IPS-18a (cell line): ENCODE measurements at regions not wholly inside any gene's neighbourhood (a gene's known extent, or its start where the extent isn't known, plus 50 kb on each side); places are given as distances from the start of the nearest gene placed in this dataset.

Experiments
- H3K27ac ChIP-seq: one replicate; pipeline ENCODE4 v1.5.1; 2013; ENCODE audit warnings: low read length
- H3K27me3 ChIP-seq: one replicate; pipeline ENCODE4 v1.6.1; 2013; ENCODE audit warnings: mild to moderate bottlenecking, low read length; ENCODE audit not compliant: control insufficient read depth, insufficient read depth
- H3K36me3 ChIP-seq: one replicate; pipeline ENCODE4 v1.6.1; 2013; ENCODE audit warnings: low read depth, low read length; ENCODE audit not compliant: control insufficient read depth
- H3K4me1 ChIP-seq: one replicate; pipeline ENCODE4 v1.6.1; 2013; ENCODE audit warnings: low read depth, low read length; ENCODE audit not compliant: control insufficient read depth
- H3K4me3 ChIP-seq: one replicate; pipeline ENCODE4 v1.5.1; 2013; ENCODE audit warnings: low read length
- H3K9ac ChIP-seq: one replicate; pipeline ENCODE4 v1.6.1; 2013; ENCODE audit warnings: mild to moderate bottlenecking, low read length, moderate library complexity
- H3K9me3 ChIP-seq: one replicate; pipeline ENCODE4 v1.6.1; 2013; ENCODE audit warnings: low read depth, low read length; ENCODE audit not compliant: control insufficient read depth

- Histone ChIP-seq H3K9ac (no peak overlapping the region), H3K27me3 (no peaks in the 10 kb centered on the region), H3K4me3 (no peak overlapping the region), H3K27ac (no peak overlapping the region), H3K36me3 (no peaks in the 10 kb centered on the region), H3K9me3 (no peaks in the 10 kb centered on the region), H3K4me1 (peaks cover 2% of the 10 kb centered on the region)
These were observed 123.8 kb upstream of the FGF3 start for GRCh38 chr11:69943066-69943465.

GRCh38 chr11:69943506-69943905 lies 124.3 kb upstream of the FGF3 start:
- Histone ChIP-seq H3K36me3 (no peaks in the 10 kb centered on the region), H3K27ac (no peak overlapping the region), H3K9ac (no peak overlapping the region), H3K27me3 (no peaks in the 10 kb centered on the region), H3K9me3 (no peaks in the 10 kb centered on the region), H3K4me1 (peaks cover 6% of the 10 kb centered on the region), H3K4me3 (no peak overlapping the region)

GRCh38 chr11:69944146-69944795 lies 125.1 kb upstream of the FGF3 start:
- H3K27me3 ChIP-seq: no peaks in the 10 kb centered on the region
- H3K4me3 ChIP-seq: no peak overlapping the region
- peaks cover 12% of the 10 kb centered on the region for H3K4me1 ChIP-seq
- no peaks in the 10 kb centered on the region for H3K36me3 ChIP-seq
- H3K9ac ChIP-seq: no peak overlapping the region
- no peaks in the 10 kb centered on the region for H3K9me3 ChIP-seq
- H3K27ac ChIP-seq: no peak overlapping the region

- Histone ChIP-seq H3K9ac (no peak overlapping the region), H3K27ac (no peak overlapping the region), H3K9me3 (no peaks in the 10 kb centered on the region)
These were observed 125.9 kb upstream of the FGF3 start for GRCh38 chr11:69945157-69945556.

GRCh38 chr11:69947059-69947792 lies 128.0 kb upstream of the FGF3 start:
- H3K4me3 ChIP-seq: no peak overlapping the region
- H3K4me1 ChIP-seq: peaks cover 18% of the 10 kb centered on the region
- no peaks in the 10 kb centered on the region for H3K9me3 ChIP-seq
- no peak overlapping the region for H3K27ac ChIP-seq
- H3K27me3 ChIP-seq: no peaks in the 10 kb centered on the region
- no peak overlapping the region for H3K9ac ChIP-seq
- no peaks in the 10 kb centered on the region for H3K36me3 ChIP-seq

More at GRCh38 chr11:69945157-69945556, 125.9 kb upstream of the FGF3 start:
- Histone ChIP-seq H3K36me3 (no peaks in the 10 kb centered on the region), H3K4me3 (no peak overlapping the region), H3K4me1 (peaks cover 18% of the 10 kb centered on the region), H3K27me3 (no peaks in the 10 kb centered on the region)

GRCh38 chr11:69947793-69948255 lies 128.6 kb upstream of the FGF3 start:
- no peak overlapping the region for H3K27ac ChIP-seq

GRCh38 chr11:69948256-69949141 lies 129.3 kb upstream of the FGF3 start:
- no peak overlapping the region for H3K27ac ChIP-seq
- no peak overlapping the region for H3K9ac ChIP-seq
- no peaks in the 10 kb centered on the region for H3K9me3 ChIP-seq
- no peak overlapping the region for H3K4me3 ChIP-seq
- no peaks in the 10 kb centered on the region for H3K27me3 ChIP-seq
- peaks cover 18% of the 10 kb centered on the region for H3K4me1 ChIP-seq
- H3K36me3 ChIP-seq: no peaks in the 10 kb centered on the region

More at GRCh38 chr11:69947793-69948255, 128.6 kb upstream of the FGF3 start:
- Histone ChIP-seq H3K9me3 (no peaks in the 10 kb centered on the region), H3K9ac (no peak overlapping the region), H3K4me3 (no peak overlapping the region), H3K4me1 (peaks cover 18% of the 10 kb centered on the region), H3K36me3 (no peaks in the 10 kb centered on the region), H3K27me3 (no peaks in the 10 kb centered on the region)

- H3K27ac ChIP-seq: no peak overlapping the region
- H3K9ac ChIP-seq: no peak overlapping the region
- H3K36me3 ChIP-seq: no peaks in the 10 kb centered on the region
- H3K4me1 ChIP-seq: peaks cover 18% of the 10 kb centered on the region
- no peaks in the 10 kb centered on the region for H3K27me3 ChIP-seq
- no peaks in the 10 kb centered on the region for H3K9me3 ChIP-seq
- H3K4me3 ChIP-seq: no peak overlapping the region
These were observed 128.8 kb upstream of the ANO1 start for GRCh38 chr11:69949327-69949726.

- Histone ChIP-seq H3K27ac (no peak overlapping the region), H3K4me3 (no peak overlapping the region)
These were observed 128.0 kb upstream of the ANO1 start for GRCh38 chr11:69950120-69950519.

GRCh38 chr11:69950621-69951020 lies 127.5 kb upstream of the ANO1 start:
- H3K27ac ChIP-seq: no peak overlapping the region
- no peak overlapping the region for H3K4me3 ChIP-seq
- peaks cover 18% of the 10 kb centered on the region for H3K4me1 ChIP-seq
- no peaks in the 10 kb centered on the region for H3K27me3 ChIP-seq
- no peak overlapping the region for H3K9ac ChIP-seq
- no peaks in the 10 kb centered on the region for H3K36me3 ChIP-seq
- no peaks in the 10 kb centered on the region for H3K9me3 ChIP-seq

More at GRCh38 chr11:69950120-69950519, 128.0 kb upstream of the ANO1 start:
- Histone ChIP-seq H3K9me3 (no peaks in the 10 kb centered on the region), H3K36me3 (no peaks in the 10 kb centered on the region), H3K4me1 (peaks cover 18% of the 10 kb centered on the region), H3K27me3 (no peaks in the 10 kb centered on the region), H3K9ac (no peak overlapping the region)

- no peak overlapping the region for H3K4me3 ChIP-seq
These were observed 126.3 kb upstream of the ANO1 start for GRCh38 chr11:69951821-69952220.

More at GRCh38 chr11:69951821-69952220, 126.3 kb upstream of the ANO1 start:
- no peaks in the 10 kb centered on the region for H3K36me3 ChIP-seq
- no peak overlapping the region for H3K27ac ChIP-seq
- peaks cover 18% of the 10 kb centered on the region for H3K4me1 ChIP-seq
- no peaks in the 10 kb centered on the region for H3K9me3 ChIP-seq
- no peaks in the 10 kb centered on the region for H3K27me3 ChIP-seq
- no peak overlapping the region for H3K9ac ChIP-seq
